NCI-H69 (cell line): ENCODE measurements at regions not wholly inside any gene's neighbourhood (a gene's known extent, or its start where the extent isn't known, plus 50 kb on each side); places are given as distances from the start of the nearest gene placed in this dataset.
"Not testable (repeated sequence)": the region's sequence is repeated elsewhere in the genome, so short reads cannot be mapped to it uniquely, and the experiment has no call there.

Experiments used
- DNase-seq: peaks from one replicate; lab custom pipeline; 2025; lab: John Stamatoyannopoulos, UW

GRCh38 chr12:9411616-9412268 lies 196.0 kb downstream of the KLRB1 start:
- peak; percentile 58 for DNase-seq

GRCh38 chr12:9407425-9407748 lies 199.2 kb upstream of the PZP start:
- not testable (repeated sequence) for DNase-seq

- peak; percentile 30 for DNase-seq
These were observed 198.6 kb upstream of the PZP start for GRCh38 chr12:9406564-9407424.

GRCh38 chr12:9405886-9406563 lies 197.8 kb upstream of the PZP start:
- peak; percentile 83 for DNase-seq

- DNase-seq = peak; percentile 72
These were observed 196.5 kb upstream of the PZP start for GRCh38 chr12:9404469-9405260.

- no peak for DNase-seq
These were observed 195.8 kb upstream of the PZP start for GRCh38 chr12:9404031-9404430.

GRCh38 chr12:9402432-9403040 lies 194.3 kb upstream of the PZP start:
- DNase-seq = peak; percentile 85

- DNase-seq = not testable (repeated sequence)
These were observed 188.2 kb upstream of the PZP start for GRCh38 chr12:9396367-9396766.

GRCh38 chr12:9395220-9395619 lies 187.0 kb upstream of the PZP start:
- not testable (repeated sequence) for DNase-seq

- no peak for DNase-seq
These were observed 184.6 kb upstream of the PZP start for GRCh38 chr12:9392842-9393241.

GRCh38 chr12:9391815-9392214 lies 183.6 kb upstream of the PZP start:
- DNase-seq = peak; percentile 35

GRCh38 chr12:9390761-9391160 lies 182.6 kb upstream of the PZP start:
- DNase-seq = no peak

GRCh38 chr12:9389796-9390195 lies 181.6 kb upstream of the PZP start:
- no peak for DNase-seq

- DNase-seq = no peak
These were observed 180.2 kb upstream of the PZP start for GRCh38 chr12:9388379-9388778.

GRCh38 chr12:9387450-9387849 lies 179.3 kb upstream of the PZP start:
- DNase-seq = no peak

GRCh38 chr12:9383585-9383984 lies 175.4 kb upstream of the PZP start:
- DNase-seq = no peak

GRCh38 chr12:9381619-9382018 lies 173.4 kb upstream of the PZP start:
- DNase-seq = no peak

- DNase-seq = no peak
These were observed 172.5 kb upstream of the PZP start for GRCh38 chr12:9380650-9381049.

- no peak for DNase-seq
These were observed 171.0 kb upstream of the PZP start for GRCh38 chr12:9379023-9379742.

- DNase-seq = peak; percentile 68
These were observed 170.2 kb upstream of the PZP start for GRCh38 chr12:9378430-9378835.

- peak; percentile 37 for DNase-seq
These were observed 164.0 kb upstream of the PZP start for GRCh38 chr12:9372202-9372601.
